Epidermal melanocyte (primary cell): ENCODE measurements at regions not wholly inside any gene's neighbourhood (a gene's known extent, or its start where the extent isn't known, plus 50 kb on each side); places are given as distances from the start of the nearest gene placed in this dataset.
"Not testable (repeated sequence)": the region's sequence is repeated elsewhere in the genome, so short reads cannot be mapped to it uniquely, and the experiment has no call there.

ENCODE experiments used
- DNase-seq: peaks from one replicate; pipeline ENCODE4 v3.0.0; 2011; ENCODE audit warnings: low spot score; ENCODE audit not compliant: insufficient read length

- DNase-seq, result no peak
These were observed 106.9 kb upstream of the ATL2 start for GRCh38 chr2:38483776-38484501.

DNA sequence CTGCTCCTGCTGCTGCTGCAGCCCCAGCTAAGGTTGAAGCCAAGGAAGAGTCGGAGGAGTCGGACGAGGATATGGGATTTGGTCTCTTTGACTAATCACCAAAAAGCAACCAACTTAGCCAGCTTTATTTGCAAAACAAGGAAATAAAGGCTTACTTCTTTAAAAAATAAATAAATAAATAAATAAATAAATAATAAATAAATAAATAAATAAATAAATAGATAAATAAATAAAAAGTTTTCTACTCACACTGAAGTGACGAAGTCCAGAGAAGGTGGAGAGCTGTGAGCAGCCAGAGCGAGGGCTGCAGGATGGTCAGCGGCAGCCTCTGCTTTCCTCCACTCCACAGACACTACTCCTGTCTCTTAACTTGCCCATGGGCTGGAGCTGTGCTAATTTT is 105.6 kb upstream of the ATL2 start:
- DNase-seq, result not testable (repeated sequence)

- DNase-seq, result no peak
These were observed 103.5 kb upstream of the ATL2 start for GRCh38 chr2:38480617-38481016.

GRCh38 chr2:38477006-38477405 is 99.9 kb upstream of the ATL2 start:
- DNase-seq, result no peak

GRCh38 chr2:38475567-38475881 is 98.5 kb upstream of the ATL2 start:
- no peak for DNase-seq

GRCh38 chr2:38474715-38475566 is 97.9 kb upstream of the ATL2 start:
- DNase-seq, result no peak

GRCh38 chr2:38474021-38474456 is 97.0 kb upstream of the ATL2 start:
- no peak for DNase-seq

DNA sequence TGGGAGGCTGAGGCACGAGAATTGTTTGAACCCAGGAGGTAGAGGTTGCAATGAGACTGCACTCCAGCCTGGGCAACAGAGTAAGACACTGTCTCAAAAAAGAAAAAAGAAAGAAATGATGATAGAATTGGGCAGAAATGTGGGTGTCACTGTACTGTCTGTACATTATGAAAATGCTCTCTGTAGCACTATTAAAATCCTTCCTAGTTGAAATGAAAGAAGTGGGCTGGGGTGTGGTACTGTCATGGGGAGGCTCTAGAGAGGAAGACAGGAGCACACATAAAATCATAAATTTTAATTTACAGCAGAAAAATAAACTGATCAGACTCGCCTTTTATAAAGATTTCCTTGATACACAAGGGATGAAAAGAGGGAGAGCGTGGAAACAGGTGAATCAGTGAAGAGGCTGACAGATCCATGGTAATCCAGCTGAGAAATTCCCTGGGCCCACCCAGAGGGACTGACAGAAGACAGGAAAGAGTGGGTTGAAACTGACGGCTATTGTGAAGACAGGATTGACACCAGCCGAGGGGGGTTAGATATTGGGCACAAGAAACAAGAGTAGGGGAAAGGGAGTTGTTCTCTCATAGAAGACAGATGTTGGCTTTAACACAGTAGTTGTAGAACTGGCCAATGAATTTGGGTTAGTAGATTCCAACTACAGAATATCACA is 96.4 kb upstream of the ATL2 start:
- DNase-seq, result no peak

DNA sequence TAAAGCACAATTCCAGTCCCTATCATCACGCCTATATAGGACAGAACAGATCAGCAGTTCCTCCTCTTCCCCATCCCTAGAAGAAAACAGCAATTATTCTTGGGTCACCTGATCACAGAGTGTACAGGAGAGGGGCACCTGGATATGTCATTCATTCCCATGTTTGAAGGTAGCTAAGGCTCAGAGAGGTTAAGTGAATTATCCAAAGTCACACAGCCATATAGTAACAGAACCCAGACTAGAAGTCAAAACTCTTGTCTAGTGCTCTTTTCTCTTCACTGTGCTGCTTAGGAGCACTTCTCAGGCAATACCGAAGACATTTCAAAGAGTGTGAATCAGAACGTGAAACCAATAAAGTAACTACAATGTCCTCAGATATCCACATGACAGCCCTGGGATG is 93.0 kb upstream of the ATL2 start:
- no peak for DNase-seq

DNA sequence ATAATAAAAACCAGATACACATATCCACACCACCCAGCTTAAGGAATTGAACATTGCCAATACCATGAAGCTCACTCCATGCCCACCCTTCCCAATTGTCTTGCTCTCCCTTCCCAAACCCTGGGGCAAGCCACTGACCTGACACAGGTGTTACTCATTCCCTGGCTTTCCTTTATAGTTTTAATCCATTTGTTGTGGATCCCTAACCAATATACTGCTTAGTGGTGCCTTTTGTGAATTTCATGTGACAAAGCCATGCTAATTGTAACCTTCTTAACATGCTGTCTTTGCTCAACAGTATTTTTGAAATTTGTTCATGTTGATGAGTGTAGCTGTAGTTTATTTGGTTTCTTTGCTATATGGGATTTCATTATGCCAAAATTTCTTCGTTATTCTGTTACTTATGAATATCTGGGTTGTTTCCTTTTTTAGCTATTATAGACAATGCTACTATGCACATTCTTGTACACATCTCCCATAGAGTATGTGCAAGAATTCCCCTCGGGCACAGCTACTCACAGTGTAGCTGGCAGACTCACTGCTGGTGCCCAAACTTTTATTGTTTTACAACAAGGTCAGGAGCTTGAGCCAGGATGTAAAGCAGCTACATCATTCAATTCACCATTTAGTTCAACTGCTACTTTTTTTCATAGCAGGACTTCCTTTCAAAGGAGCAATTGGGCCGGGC is 90.8 kb upstream of the ATL2 start:
- DNase-seq, result no peak

DNA sequence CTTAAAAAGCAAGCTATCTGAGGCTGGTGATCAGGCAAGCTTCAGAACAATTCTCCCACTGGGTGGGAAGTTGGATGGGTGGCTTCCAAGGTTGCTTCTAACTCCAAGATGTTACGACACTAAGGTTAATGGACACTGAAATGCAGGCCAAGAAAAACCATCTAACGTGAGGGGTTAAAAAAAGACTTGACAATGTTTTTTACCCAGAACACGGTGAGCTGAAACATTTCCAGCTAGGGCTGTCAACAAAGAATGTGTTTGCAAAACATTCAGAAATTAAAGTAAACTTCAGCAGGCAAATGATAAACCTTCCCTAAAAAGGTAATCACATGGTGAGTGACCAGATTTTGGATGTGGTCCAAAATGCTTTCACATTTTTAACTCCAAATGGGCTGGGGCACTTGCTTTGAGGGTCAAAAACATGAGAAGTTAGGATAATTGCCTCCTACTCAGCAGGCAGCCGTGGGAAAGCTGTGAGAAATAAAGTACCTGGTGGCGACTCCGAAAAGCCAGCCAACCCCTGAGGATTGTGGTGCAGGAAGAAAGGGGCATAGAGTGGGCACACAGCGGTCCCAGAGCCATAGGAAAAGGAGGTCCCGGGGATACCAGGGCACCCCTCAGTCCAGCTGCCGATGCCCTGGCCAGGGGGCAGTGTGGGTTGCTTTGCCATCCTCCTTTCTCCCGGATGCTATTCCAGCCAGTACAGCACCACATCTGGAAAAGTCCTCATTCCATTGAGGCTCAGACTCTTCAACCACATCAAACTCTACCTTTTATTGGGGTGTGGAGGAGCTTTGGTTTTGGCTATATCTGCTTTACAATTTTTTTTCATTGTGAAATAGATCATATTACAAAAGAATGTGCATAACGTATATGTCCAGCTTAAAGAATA is 90.0 kb upstream of the ATL2 start:
- no peak for DNase-seq

DNA sequence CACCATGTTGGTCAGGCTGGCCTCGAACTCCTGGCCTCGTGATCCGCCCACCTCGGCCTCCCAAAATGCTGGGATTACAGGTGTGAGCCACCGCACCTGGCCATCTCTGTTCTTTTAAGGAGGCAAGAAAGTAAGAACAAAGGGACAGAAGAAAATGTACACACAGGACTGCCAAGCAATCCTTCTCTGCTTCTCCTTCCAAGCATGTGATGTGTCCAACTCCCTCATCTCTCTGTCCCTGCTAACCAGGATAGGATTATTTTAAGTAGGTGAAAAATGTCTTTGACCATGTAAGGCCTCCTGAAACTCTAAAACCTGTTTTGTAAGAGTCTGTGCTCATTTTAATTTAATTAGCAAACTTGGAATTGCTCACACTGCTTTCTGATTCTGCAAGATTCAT is 89.3 kb upstream of the ATL2 start:
- DNase-seq, result no peak

- no peak for DNase-seq
These were observed 88.7 kb upstream of the ATL2 start for GRCh38 chr2:38465789-38466127.

GRCh38 chr2:38464971-38465788 is 88.1 kb upstream of the ATL2 start:
- DNase-seq, result no peak

- DNase-seq, result no peak
These were observed 86.7 kb upstream of the ATL2 start for GRCh38 chr2:38463752-38464151.

GRCh38 chr2:38462121-38462661 is 85.1 kb upstream of the ATL2 start:
- peak; percentile 64 for DNase-seq

DNA sequence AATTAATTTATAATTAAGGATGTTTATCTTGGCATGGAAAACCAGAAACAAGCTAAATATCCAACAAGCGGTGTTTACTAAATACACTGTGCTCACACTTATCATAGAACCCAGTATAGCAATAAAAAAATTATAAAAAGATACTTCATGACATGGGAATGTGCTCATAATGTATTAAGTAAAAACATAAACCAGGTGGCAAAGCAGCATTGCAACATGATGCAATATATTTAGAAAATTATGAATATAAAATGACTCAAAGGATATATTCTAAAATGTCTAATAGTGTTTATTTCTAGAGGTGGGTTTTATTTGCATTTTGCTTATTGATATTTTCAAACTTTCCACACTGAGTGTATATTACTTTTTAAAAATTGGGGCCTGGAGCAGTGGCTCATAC is 84.4 kb upstream of the ATL2 start:
- DNase-seq, result no peak

DNA sequence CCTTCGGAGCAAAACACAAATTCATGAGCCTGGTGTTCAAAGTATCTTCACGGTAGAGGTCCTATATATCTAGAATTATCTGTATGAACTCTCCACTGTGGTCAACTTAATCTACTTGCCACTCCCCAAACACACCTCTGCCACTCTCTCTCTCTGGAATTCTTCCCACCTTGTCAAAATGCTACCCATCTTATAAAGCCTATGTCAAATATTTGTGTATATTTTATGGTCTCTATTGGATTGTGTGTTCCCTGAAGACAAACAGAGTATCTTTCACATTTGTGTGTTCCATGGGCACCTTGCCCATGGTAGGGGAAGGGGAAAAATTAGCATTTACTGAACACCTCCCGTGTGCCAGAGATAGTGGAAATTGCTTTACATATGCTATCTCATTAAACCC is 83.2 kb upstream of the ATL2 start:
- no peak for DNase-seq

DNA sequence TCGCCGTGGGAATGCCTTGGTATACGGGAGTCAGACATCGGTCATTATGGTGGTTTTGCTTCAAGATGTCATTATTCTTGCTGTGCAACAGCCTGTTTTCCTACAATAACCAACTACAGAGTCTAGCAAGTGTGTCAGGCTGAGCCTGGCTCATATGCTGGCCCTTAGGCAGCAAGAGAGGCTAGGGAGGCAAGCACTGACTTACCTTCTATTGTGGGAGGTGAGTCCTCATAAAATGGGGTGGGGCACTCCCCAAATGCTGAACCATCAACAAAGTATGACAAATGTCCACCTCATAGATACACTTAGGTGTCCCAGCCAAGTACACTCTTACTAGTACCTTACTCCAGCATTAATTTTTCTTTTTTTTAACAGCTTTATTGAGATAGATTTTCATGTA is 77.0 kb upstream of the ATL2 start:
- no peak for DNase-seq

DNA sequence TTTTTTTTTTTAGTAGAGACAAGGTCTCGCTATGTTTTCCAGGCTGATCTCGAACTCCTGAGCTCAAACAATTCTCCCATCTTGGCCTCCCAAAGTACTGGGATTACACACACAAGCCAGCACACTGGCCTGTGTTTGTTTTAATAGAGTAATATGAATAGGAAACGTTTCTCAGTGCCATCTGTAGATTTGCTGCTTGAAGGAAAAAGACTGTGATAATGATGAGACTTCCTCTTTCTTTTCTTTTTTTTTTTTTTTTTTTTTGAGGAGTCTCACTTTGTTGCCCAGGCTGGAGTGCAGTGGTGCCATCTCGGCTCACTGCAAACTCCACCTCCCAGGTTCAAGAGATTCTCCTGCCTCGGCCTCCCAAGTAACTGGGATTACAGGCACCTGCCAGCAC is 74.7 kb upstream of the ATL2 start:
- not testable (repeated sequence) for DNase-seq
